Immature natural killer cell (primary cell): ENCODE measurements at regions not wholly inside any gene's neighbourhood (a gene's known extent, or its start where the extent isn't known, plus 50 kb on each side); places are given as distances from the start of the nearest gene placed in this dataset.

Experiments used
- DNase-seq, 3 donors: peaks; one replicate each; pipeline ENCODE4 v3.0.0; 2022; ENCODE audit warnings: mixed read lengths in 1 of 3
- H3K27ac Mint-ChIP-seq, 6 donors: one replicate each; pipeline ENCODE4 v1.8.0; 2020; ENCODE audit warnings: mixed read lengths in 6 of 6, mild to moderate bottlenecking in 5 of 6, inconsistent platforms in 4 of 6, moderate library complexity in 3 of 6
- H3K27me3 Mint-ChIP-seq, 3 donors: one replicate each; pipeline ENCODE4 v1.8.0; 2020 to 2021; ENCODE audit warnings: low read depth in 3 of 3, mild to moderate bottlenecking in 3 of 3, mixed read lengths in 3 of 3, moderate library complexity in 3 of 3, inconsistent platforms in 1 of 3
- H3K36me3 Mint-ChIP-seq, 3 donors: one replicate each; pipeline ENCODE4 v1.8.0; 2020; ENCODE audit warnings: mixed read lengths in 3 of 3, inconsistent platforms in 2 of 3, mild to moderate bottlenecking in 2 of 3
- H3K4me1 Mint-ChIP-seq, 2 donors: one replicate each; pipeline ENCODE4 v1.8.0; 2020; ENCODE audit warnings: inconsistent platforms in 2 of 2, mild to moderate bottlenecking in 2 of 2, mixed read lengths in 2 of 2, moderate library complexity in 1 of 2
- H3K4me3 Mint-ChIP-seq, 5 donors: one replicate each; pipeline ENCODE4 v1.8.0; 2020; ENCODE audit warnings: mild to moderate bottlenecking in 5 of 5, mixed read lengths in 5 of 5, inconsistent platforms in 3 of 5, moderate library complexity in 3 of 5
- H3K9me3 Mint-ChIP-seq, 6 donors: one replicate each; pipeline ENCODE4 v1.8.0; 2020; ENCODE audit warnings: mild to moderate bottlenecking in 6 of 6, mixed read lengths in 6 of 6, inconsistent platforms in 4 of 6, moderate library complexity in 3 of 6

- H3K4me1 Mint-ChIP-seq = no peaks in the 10 kb centered on the region
- peaks cover 0 to 2% (median 0%) of the 10 kb centered on the region in 6 donors for H3K9me3 Mint-ChIP-seq
- no peaks in the 10 kb centered on the region for H3K36me3 Mint-ChIP-seq
- no peak for DNase-seq
- H3K27ac Mint-ChIP-seq = no peak overlapping the region
- peaks cover 2 to 6% (median 3%) of the 10 kb centered on the region in 3 donors for H3K27me3 Mint-ChIP-seq
- no peak overlapping the region for H3K4me3 Mint-ChIP-seq
Observed at GRCh38 chr18:48488388-48488850, 50.4 kb upstream of the CTIF start.

- Mint-ChIP-seq H3K4me3 (no peak overlapping the region), H3K36me3 (no peaks in the 10 kb centered on the region), H3K27ac (no peak overlapping the region), H3K9me3 (peaks cover 0 to 2% (median 0%) of the 10 kb centered on the region in 6 donors), H3K4me1 (no peaks in the 10 kb centered on the region), H3K27me3 (peaks cover 2 to 6% (median 3%) of the 10 kb centered on the region in 3 donors)
- no peak for DNase-seq
Observed at GRCh38 chr18:48486754-48487153, 52.1 kb upstream of the CTIF start.

DNA sequence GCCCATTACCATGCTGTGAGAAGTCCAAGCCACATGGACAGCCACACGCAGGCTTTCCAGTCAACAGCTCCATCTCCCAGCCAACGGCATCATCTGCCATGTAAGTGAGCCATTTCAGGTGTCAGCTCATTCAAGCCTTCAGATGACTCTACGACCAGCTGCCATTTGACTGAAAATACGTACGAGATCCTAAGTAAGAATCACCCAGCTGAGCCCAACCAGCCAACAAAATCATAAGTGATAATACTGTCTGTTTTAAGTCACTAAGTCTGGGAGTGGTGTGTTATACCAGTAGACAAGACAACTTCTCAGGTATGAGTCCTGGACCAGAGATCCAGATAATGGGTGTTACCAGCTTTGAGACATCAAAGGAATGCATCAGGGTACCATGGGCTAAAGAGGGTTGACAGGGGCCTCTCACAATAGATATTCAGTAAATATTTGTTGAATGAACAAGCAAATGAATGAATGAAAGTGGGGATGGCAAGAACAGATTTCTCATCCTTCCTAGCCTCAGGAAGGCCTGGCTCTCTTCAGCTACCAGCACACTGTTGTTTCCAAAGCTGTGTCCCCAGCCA is 52.9 kb upstream of the CTIF start:
- Mint-ChIP-seq H3K36me3 (no peaks in the 10 kb centered on the region), H3K4me1 (no peaks in the 10 kb centered on the region), H3K4me3 (no peak overlapping the region)

DNA sequence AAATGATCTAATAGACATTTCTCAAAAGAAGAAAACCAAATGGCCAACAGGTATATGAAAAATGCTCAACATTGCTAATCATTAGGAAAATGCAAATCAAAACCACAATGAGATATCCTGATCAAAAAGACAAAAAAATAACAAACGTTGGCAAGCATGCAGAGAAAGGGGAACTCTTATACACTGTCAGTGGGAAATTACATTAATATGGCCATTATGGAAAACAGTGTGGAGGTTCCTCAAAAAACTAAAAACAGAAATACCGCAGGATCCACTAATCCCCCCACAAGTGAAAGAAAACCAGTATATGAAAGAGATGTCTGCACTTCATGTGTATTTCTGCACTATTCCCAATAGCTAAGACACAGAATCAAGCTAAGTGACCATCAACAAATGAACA is 57.7 kb upstream of the CTIF start:
- Mint-ChIP-seq H3K27me3 (peaks cover 4 to 16% (median 8%) of the 10 kb centered on the region in 3 donors), H3K4me3 (no peak overlapping the region), H3K36me3 (no peaks in the 10 kb centered on the region), H3K27ac (no peak overlapping the region), H3K4me1 (no peaks in the 10 kb centered on the region), H3K9me3 (peaks cover 0 to 4% (median 0%) of the 10 kb centered on the region in 6 donors)
- no peak for DNase-seq

More for the DNA sequence above, 52.9 kb upstream of the CTIF start:
- no peak for DNase-seq
- peaks cover 0 to 2% (median 0%) of the 10 kb centered on the region in 6 donors for H3K9me3 Mint-ChIP-seq
- no peak overlapping the region for H3K27ac Mint-ChIP-seq
- H3K27me3 Mint-ChIP-seq = peaks cover 2 to 6% (median 6%) of the 10 kb centered on the region in 3 donors

DNA sequence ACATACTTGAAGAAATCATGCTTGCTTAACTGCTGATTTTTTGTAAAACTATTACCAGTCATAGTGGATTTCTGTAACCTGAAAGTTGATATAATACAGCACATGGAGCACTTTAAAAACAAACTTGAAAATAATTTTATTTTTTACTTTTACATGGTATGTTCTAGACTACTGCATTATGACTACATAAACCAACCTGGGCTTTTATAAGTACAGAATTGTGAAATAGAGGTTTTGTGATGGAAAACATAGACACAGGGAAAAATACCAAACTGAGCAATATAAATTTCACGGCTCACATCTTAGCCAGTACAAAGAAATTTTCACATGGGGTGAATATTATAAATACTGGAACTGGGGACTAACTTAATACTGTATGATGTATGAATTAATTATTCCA is 59.3 kb upstream of the CTIF start:
- no peak overlapping the region for H3K4me3 Mint-ChIP-seq
- H3K27ac Mint-ChIP-seq = no peak overlapping the region
- H3K9me3 Mint-ChIP-seq = peaks cover 0 to 2% (median 0%) of the 10 kb centered on the region in 6 donors

GRCh38 chr18:48477348-48477747 is 61.5 kb upstream of the CTIF start:
- Mint-ChIP-seq H3K36me3 (no peaks in the 10 kb centered on the region), H3K27me3 (peaks cover 5 to 21% (median 10%) of the 10 kb centered on the region in 3 donors), H3K27ac (no peak overlapping the region), H3K9me3 (peaks cover 0 to 2% (median 0%) of the 10 kb centered on the region in 6 donors), H3K4me1 (no peaks in the 10 kb centered on the region), H3K4me3 (no peak overlapping the region)
- no peak for DNase-seq

More for the DNA sequence above, 59.3 kb upstream of the CTIF start:
- Mint-ChIP-seq H3K27me3 (peaks cover 4 to 16% (median 8%) of the 10 kb centered on the region in 3 donors), H3K36me3 (no peaks in the 10 kb centered on the region), H3K4me1 (no peaks in the 10 kb centered on the region)
- DNase-seq = no peak

GRCh38 chr18:48476550-48476917 is 62.3 kb upstream of the CTIF start:
- H3K36me3 Mint-ChIP-seq = no peaks in the 10 kb centered on the region
- H3K27me3 Mint-ChIP-seq = peaks cover 5 to 21% (median 10%) of the 10 kb centered on the region in 3 donors
- no peak overlapping the region for H3K27ac Mint-ChIP-seq
- peaks cover 0 to 2% (median 0%) of the 10 kb centered on the region in 6 donors for H3K9me3 Mint-ChIP-seq
- H3K4me1 Mint-ChIP-seq = no peaks in the 10 kb centered on the region
- no peak overlapping the region for H3K4me3 Mint-ChIP-seq
- DNase-seq = no peak

GRCh38 chr18:48475635-48476549 is 62.9 kb upstream of the CTIF start:
- Mint-ChIP-seq H3K36me3 (no peaks in the 10 kb centered on the region), H3K27ac (no peak overlapping the region), H3K4me1 (no peaks in the 10 kb centered on the region), H3K4me3 (no peak overlapping the region), H3K9me3 (peaks cover 0 to 2% (median 0%) of the 10 kb centered on the region in 6 donors), H3K27me3 (peaks cover 5 to 21% (median 9%) of the 10 kb centered on the region in 3 donors)
- DNase-seq = peak; percentile 8 to 22 (median 11)

- no peaks in the 10 kb centered on the region for H3K36me3 Mint-ChIP-seq
- peaks cover 4 to 24% (median 5%) of the 10 kb centered on the region in 3 donors for H3K27me3 Mint-ChIP-seq
- no peak overlapping the region for H3K4me3 Mint-ChIP-seq
- H3K27ac Mint-ChIP-seq = no peak overlapping the region
- no peak for DNase-seq
- H3K9me3 Mint-ChIP-seq = peaks cover 0 to 2% (median 0%) of the 10 kb centered on the region in 6 donors
- peaks cover 0 to 6% of the 10 kb centered on the region in 2 donors for H3K4me1 Mint-ChIP-seq
Observed at GRCh38 chr18:48473816-48474215, 64.6 kb upstream of the ZBTB7C start.

- Mint-ChIP-seq H3K27ac (no peak overlapping the region), H3K27me3 (peaks cover 2 to 17% (median 5%) of the 10 kb centered on the region in 3 donors), H3K9me3 (peaks cover 0 to under 1% (median 0%) of the 10 kb centered on the region in 6 donors), H3K4me3 (no peak overlapping the region), H3K36me3 (no peaks in the 10 kb centered on the region), H3K4me1 (peaks cover 0 to 6% of the 10 kb centered on the region in 2 donors)
- DNase-seq = no peak
Observed at GRCh38 chr18:48472610-48473009, 63.4 kb upstream of the ZBTB7C start.

GRCh38 chr18:48470484-48471180 is 61.4 kb upstream of the ZBTB7C start:
- Mint-ChIP-seq H3K27me3 (peaks cover 1 to 15% (median 2%) of the 10 kb centered on the region in 3 donors), H3K36me3 (no peaks in the 10 kb centered on the region), H3K9me3 (no peaks in the 10 kb centered on the region), H3K4me1 (peaks cover 0 to 6% of the 10 kb centered on the region in 2 donors), H3K27ac (no peak overlapping the region), H3K4me3 (no peak overlapping the region)
- no peak for DNase-seq

GRCh38 chr18:48468151-48468550 is 59.0 kb upstream of the ZBTB7C start:
- Mint-ChIP-seq H3K4me3 (no peak overlapping the region), H3K4me1 (peaks cover 0 to 6% of the 10 kb centered on the region in 2 donors), H3K27me3 (peaks cover 1 to 14% (median 2%) of the 10 kb centered on the region in 3 donors), H3K9me3 (no peaks in the 10 kb centered on the region), H3K27ac (no peak overlapping the region), H3K36me3 (no peaks in the 10 kb centered on the region)
- DNase-seq = no peak

DNA sequence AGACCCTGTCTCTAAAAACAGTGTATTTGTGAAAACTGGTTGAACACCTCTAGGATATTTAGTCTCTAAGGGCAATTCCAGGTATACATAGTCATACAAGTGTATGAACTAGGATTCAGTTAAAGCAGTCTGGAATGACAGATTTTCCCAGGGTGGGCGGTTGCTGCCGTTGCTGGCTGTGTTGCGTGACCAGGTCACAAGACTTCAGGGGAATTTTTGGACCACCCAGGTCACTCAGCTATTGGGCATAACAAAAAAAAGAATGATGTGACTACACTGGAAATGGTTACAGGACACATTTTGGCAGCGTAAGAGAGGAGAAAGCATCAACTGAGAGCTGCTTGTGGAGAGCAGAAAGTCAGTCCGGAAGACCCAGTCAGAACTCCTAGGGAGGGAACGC is 58.0 kb upstream of the ZBTB7C start:
- H3K27ac Mint-ChIP-seq = no peak overlapping the region
- no peak overlapping the region for H3K4me3 Mint-ChIP-seq
- H3K36me3 Mint-ChIP-seq = no peaks in the 10 kb centered on the region
- peaks cover 0 to 6% of the 10 kb centered on the region in 2 donors for H3K4me1 Mint-ChIP-seq
- H3K9me3 Mint-ChIP-seq = no peaks in the 10 kb centered on the region
- DNase-seq = no peak
- H3K27me3 Mint-ChIP-seq = peaks cover 0 to 12% (median 2%) of the 10 kb centered on the region in 3 donors
